GM23338 (cell line): ENCODE measurements at regions not wholly inside any gene's neighbourhood (a gene's known extent, or its start where the extent isn't known, plus 50 kb on each side); places are given as distances from the start of the nearest gene placed in this dataset.

Experiments used
- ATAC-seq: fragments of 200-7000 bp; cut with Tn5 transposase; 3 replicates; pipeline ENCODE4 v1.9.1; 2020
- DNase-seq: peaks from one replicate; pipeline ENCODE4 v3.0.0-alpha.2; 2015; ENCODE audit warnings: low spot score
- H2AFZ ChIP-seq: fragments of 200-600 bp; sonication (generic); 2 replicates; pipeline ENCODE4 v1.8.0; 2016; ENCODE audit warnings: antibody characterized with exemption, mild to moderate bottlenecking, moderate library complexity
- H3F3A ChIP-seq: fragments of 200-600 bp; sonication (generic); replicated peaks from 2 replicates; pipeline ENCODE4 v1.8.0; 2017; ENCODE audit warnings: antibody characterized with exemption, mixed run types, low read depth
- H3K27ac ChIP-seq: fragments of 200-600 bp; sonication (generic); 2 replicates; pipeline ENCODE4 v1.6.1; 2016; ENCODE audit warnings: low read depth
- H3K27me3 ChIP-seq: fragments of 200-600 bp; sonication (generic); 2 replicates; pipeline ENCODE4 v1.8.0; 2016; ENCODE audit warnings: mild to moderate bottlenecking, mixed run types, moderate library complexity; ENCODE audit not compliant: insufficient read depth
- H3K36me3 ChIP-seq: fragments of 200-600 bp; sonication (generic); 2 replicates; pipeline ENCODE4 v1.8.0; 2016; ENCODE audit warnings: mild to moderate bottlenecking; ENCODE audit not compliant: insufficient read depth
- H3K4me1 ChIP-seq: fragments of 200-600 bp; sonication (generic); 2 replicates; pipeline ENCODE4 v1.8.0; 2016; ENCODE audit warnings: mild to moderate bottlenecking, moderate library complexity; ENCODE audit not compliant: insufficient read depth
- H3K4me2 ChIP-seq: fragments of 200-600 bp; sonication (generic); 2 replicates; pipeline ENCODE4 v1.7.1; 2017; ENCODE audit warnings: mixed run types
- H3K4me3 ChIP-seq: fragments of 200-600 bp; sonication (generic); 2 replicates; pipeline ENCODE4 v1.6.1; 2016; ENCODE audit warnings: mixed run types
- H3K79me2 ChIP-seq: fragments of 200-600 bp; sonication (generic); replicated peaks from 2 replicates; pipeline ENCODE4 v1.8.0; 2017; ENCODE audit warnings: mild to moderate bottlenecking; ENCODE audit not compliant: insufficient read depth
- H3K9me2 ChIP-seq: fragments of 200-600 bp; sonication (generic); 2 replicates; pipeline ENCODE4 v1.8.0; 2017; ENCODE audit not compliant: insufficient read depth
- H4K20me1 ChIP-seq: fragments of 200-600 bp; sonication (generic); replicated peaks from 2 replicates; pipeline ENCODE4 v1.8.0; 2017; ENCODE audit warnings: mild to moderate bottlenecking; ENCODE audit not compliant: insufficient read depth
- H3K27ac Mint-ChIP-seq: 2 replicates; pipeline ENCODE4 v1.8.0; 2020; ENCODE audit warnings: inconsistent platforms, mild to moderate bottlenecking, moderate library complexity, mixed read lengths
- H3K27me3 Mint-ChIP-seq: 3 replicates; pipeline ENCODE4 v1.8.0; 2022; ENCODE audit warnings: low read depth, mild to moderate bottlenecking, moderate library complexity, mixed read lengths, inconsistent platforms; ENCODE audit not compliant: insufficient read depth, poor library complexity
- H3K36me3 Mint-ChIP-seq: 3 replicates; pipeline ENCODE4 v1.8.0; 2021; ENCODE audit warnings: low read depth, mild to moderate bottlenecking, inconsistent platforms, moderate library complexity, mixed read lengths
- H3K4me1 Mint-ChIP-seq: 3 replicates; pipeline ENCODE4 v1.8.0; 2020; ENCODE audit warnings: mild to moderate bottlenecking, inconsistent platforms, mixed read lengths
- H3K4me3 Mint-ChIP-seq: 3 replicates; pipeline ENCODE4 v1.8.0; 2021; ENCODE audit warnings: moderate library complexity, mild to moderate bottlenecking, inconsistent platforms, mixed read lengths
- H3K9me3 Mint-ChIP-seq: 3 replicates; pipeline ENCODE4 v1.8.0; 2020; ENCODE audit warnings: moderate library complexity, mild to moderate bottlenecking, inconsistent platforms, mixed read lengths
- ETS1 ChIP-seq: IDR thresholded peaks from 2 replicates; pipeline ENCODE4 v1.6.1; 2016; ENCODE audit warnings: antibody characterized with exemption
- JUNB ChIP-seq: IDR thresholded peaks from one replicate; pipeline ENCODE4 v1.6.1; 2016; ENCODE audit warnings: antibody characterized with exemption; ENCODE audit not compliant: unreplicated experiment
- ZNF114 ChIP-seq: fragments of 250-450 bp; sonication (Bioruptor Pico); IDR thresholded peaks from 2 replicates; pipeline ENCODE4 v1.5.0; 2020; ENCODE audit warnings: mild to moderate bottlenecking, moderate library complexity
- ZNF462 ChIP-seq: fragments of 250-450 bp; sonication (Bioruptor Pico); IDR thresholded peaks from 2 replicates; pipeline ENCODE4 v1.5.0; 2020; ENCODE audit warnings: mild to moderate bottlenecking, moderate library complexity
- TF ChIP-seq, protein P1 (sequence below), 2 experiments: fragments of 200-600 bp in 1 of 2; sonication (generic) in 1 of 2; conservative IDR thresholded peaks; 2 replicates each; pipeline versions ENCODE4 v1.5.1 to v1.6.1; 2016 to 2017; ENCODE audit warnings: antibody characterized with exemption in 2 of 2, low read depth in 2 of 2, mild to moderate bottlenecking in 2 of 2, moderate library complexity in 1 of 2

GRCh38 chr4:86449746-86450588 is 90.1 kb upstream of the MAPK10 start:
- ATAC-seq (no peak), DNase-seq (no peak)
- Mint-ChIP-seq H3K9me3 (peaks cover 12% of the 10 kb centered on the region), H3K4me3 (no peak overlapping the region), H3K4me1 (peaks cover 53% of the 10 kb centered on the region), H3K27me3 (peaks cover 8% of the 10 kb centered on the region), H3K27ac (peak overlapping the region; percentile 50), H3K36me3 (peaks cover 26% of the 10 kb centered on the region)
- peak overlapping the region; percentile 55 for H3K4me2 ChIP-seq
- no peaks in the 10 kb centered on the region for H3K79me2 ChIP-seq
- H2AFZ ChIP-seq = no peak overlapping the region
- peaks cover 49% of the 10 kb centered on the region for H3K4me1 ChIP-seq
- H3K36me3 ChIP-seq = no peaks in the 10 kb centered on the region
- H3K27me3 ChIP-seq = no peaks in the 10 kb centered on the region
- no peaks in the 10 kb centered on the region for H4K20me1 ChIP-seq
- H3K4me3 ChIP-seq = no peak overlapping the region
- no peaks in the 10 kb centered on the region for H3F3A ChIP-seq
- H3K9me2 ChIP-seq = no peaks in the 10 kb centered on the region
- TF ChIP-seq ZNF462 (CRISPR knock-in tag) (no peak), JUNB (no peak), ETS1 (no peak; the same call in 1 of the 2 replicates), ZNF114 (no peak)
- TF ChIP-seq, protein P1, sequence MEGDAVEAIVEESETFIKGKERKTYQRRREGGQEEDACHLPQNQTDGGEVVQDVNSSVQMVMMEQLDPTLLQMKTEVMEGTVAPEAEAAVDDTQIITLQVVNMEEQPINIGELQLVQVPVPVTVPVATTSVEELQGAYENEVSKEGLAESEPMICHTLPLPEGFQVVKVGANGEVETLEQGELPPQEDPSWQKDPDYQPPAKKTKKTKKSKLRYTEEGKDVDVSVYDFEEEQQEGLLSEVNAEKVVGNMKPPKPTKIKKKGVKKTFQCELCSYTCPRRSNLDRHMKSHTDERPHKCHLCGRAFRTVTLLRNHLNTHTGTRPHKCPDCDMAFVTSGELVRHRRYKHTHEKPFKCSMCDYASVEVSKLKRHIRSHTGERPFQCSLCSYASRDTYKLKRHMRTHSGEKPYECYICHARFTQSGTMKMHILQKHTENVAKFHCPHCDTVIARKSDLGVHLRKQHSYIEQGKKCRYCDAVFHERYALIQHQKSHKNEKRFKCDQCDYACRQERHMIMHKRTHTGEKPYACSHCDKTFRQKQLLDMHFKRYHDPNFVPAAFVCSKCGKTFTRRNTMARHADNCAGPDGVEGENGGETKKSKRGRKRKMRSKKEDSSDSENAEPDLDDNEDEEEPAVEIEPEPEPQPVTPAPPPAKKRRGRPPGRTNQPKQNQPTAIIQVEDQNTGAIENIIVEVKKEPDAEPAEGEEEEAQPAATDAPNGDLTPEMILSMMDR (conservative IDR thresholded peaks at IDR 0.05; ENCODE audit: low read depth in 2 of 2) = no peak
- 0 out of 2 replicates have a peak overlapping the region, but pooled peaks have one; percentile 17 for H3K27ac ChIP-seq
